ENCODE measurements at regions not wholly inside any gene's neighbourhood (a gene's known extent, or its start where the extent isn't known, plus 50 kb on each side); places are given as distances from the start of the nearest gene placed in this dataset.

DNA sequence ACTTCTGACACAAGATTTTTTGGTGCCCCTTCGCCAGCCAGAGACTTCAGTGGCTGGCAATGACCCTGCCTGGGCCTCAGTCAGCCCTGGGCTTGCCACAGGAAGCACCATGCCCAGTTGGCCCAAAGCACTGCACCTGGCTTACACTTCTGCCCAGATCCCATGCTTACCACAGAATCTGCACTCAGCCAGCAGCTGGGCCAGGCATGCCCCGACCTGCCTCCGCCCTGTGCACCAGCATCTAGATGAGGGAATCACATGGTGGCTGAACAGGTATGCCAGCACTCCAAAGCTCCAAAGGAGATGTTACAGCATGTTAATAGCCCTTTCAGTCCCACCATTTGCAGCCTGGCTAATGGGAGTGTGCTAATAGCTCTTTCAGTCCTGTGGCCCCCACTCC is 690.9 kb downstream of the SLITRK6 start:
- no peak for TF ChIP-seq CTCF (IDR thresholded peaks at IDR 0.05; ENCODE audit: insufficient read depth, low read length)
- TF ChIP-seq POLR2AphosphoS5 (IDR thresholded peaks at IDR 0.05; ENCODE audit: low read depth), result no peak
- no peak for TF ChIP-seq GABPA (IDR thresholded peaks at IDR 0.05; ENCODE audit: low read depth)
- no peak for TF ChIP-seq REST (IDR thresholded peaks at IDR 0.05; ENCODE audit: insufficient replicate concordance, low read depth)
